RWPE2 (cell line): ENCODE measurements at regions not wholly inside any gene's neighbourhood (a gene's known extent, or its start where the extent isn't known, plus 50 kb on each side); places are given as distances from the start of the nearest gene placed in this dataset.

Source experiments
- ATAC-seq: fragments of 200-7000 bp; cut with Tn5 transposase; 3 replicates; pipeline ENCODE4 v1.9.1; 2021; ENCODE audit warnings: low read depth
- DNase-seq: peaks from one replicate; pipeline ENCODE4 v3.0.0-alpha.2; 2020; ENCODE audit warnings: low spot score
- H3K27ac ChIP-seq: fragments of 450-650 bp; 2 replicates; pipeline ENCODE4 v1.5.1; 2017; ENCODE audit warnings: mild to moderate bottlenecking; ENCODE audit not compliant: poor library complexity, severe bottlenecking
- H3K27me3 ChIP-seq: fragments of 250-450 bp; sonication (Bioruptor Pico); 2 replicates; pipeline ENCODE4 v1.5.1; 2021; ENCODE audit warnings: mild to moderate bottlenecking, moderate library complexity; ENCODE audit not compliant: insufficient read depth, poor library complexity, severe bottlenecking
- H3K36me3 ChIP-seq: fragments of 250-450 bp; sonication (Bioruptor Pico); 2 replicates; pipeline ENCODE4 v1.5.1; 2020; ENCODE audit warnings: low read depth, mild to moderate bottlenecking, moderate library complexity
- H3K4me1 ChIP-seq: fragments of 250-450 bp; sonication (Bioruptor Pico); 2 replicates; pipeline ENCODE4 v1.5.1; 2021; ENCODE audit warnings: mild to moderate bottlenecking, moderate library complexity; ENCODE audit not compliant: insufficient read depth, poor library complexity, severe bottlenecking
- H3K4me3 ChIP-seq: fragments of 250-450 bp; sonication (Bioruptor Pico); 2 replicates; pipeline ENCODE4 v1.5.1; 2021; ENCODE audit warnings: mild to moderate bottlenecking, moderate library complexity; ENCODE audit not compliant: severe bottlenecking
- H3K9me3 ChIP-seq: fragments of 250-450 bp; sonication (Bioruptor Pico); 2 replicates; pipeline ENCODE4 v1.5.1; 2021; ENCODE audit warnings: mild to moderate bottlenecking, moderate library complexity; ENCODE audit not compliant: severe bottlenecking
- TF ChIP-seq, protein P1 (sequence below): fragments of 450-650 bp; IDR thresholded peaks from one replicate; pipeline ENCODE4 v1.5.1; 2017; ENCODE audit warnings: mild to moderate bottlenecking, moderate library complexity; ENCODE audit not compliant: poor library complexity, severe bottlenecking

DNA sequence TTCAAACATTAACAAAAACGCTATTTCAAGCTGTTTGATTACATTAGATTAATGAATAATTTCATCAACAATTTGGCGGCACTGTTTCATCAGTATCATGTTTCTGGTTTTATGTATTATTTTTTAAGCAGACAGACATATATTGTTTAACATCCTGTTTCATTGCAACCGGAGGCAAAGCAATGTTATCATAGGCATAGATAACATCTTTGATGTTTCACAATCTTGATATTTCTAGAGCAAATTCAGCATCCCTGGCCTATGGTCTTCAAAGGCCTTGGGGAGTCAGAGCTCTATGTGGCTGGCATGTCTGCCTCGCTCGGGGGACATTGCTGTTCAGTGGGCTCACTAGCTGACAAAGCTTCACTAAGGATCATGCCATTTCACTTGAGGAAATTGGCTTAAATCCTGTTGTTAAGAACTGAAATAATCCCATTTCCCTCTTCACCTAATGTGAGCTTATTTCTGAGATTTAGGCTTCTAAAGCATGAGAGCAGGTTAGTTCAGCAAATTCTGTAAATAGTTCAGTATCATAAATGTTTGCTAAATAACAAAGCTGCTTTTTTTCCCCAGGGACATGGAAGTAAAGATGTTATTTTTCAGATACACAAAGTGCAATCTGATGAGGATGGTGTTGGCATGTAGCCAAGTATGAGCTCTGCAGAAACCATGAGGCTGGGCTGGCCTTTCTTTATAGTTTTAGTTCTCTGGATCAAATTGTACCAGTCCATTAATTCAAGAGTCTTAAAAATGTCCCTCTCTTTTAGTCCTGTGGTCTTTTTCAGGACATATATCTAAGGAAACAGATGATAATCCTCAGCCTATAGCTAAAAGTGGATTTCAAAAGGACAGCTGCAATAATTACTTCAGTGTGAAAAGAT, 941.4 kb downstream of the PLOD2 start:
- H3K4me3 ChIP-seq, result no peak overlapping the region
- no peak for ATAC-seq
- no peak overlapping the region for H3K27ac ChIP-seq
- H3K9me3 ChIP-seq, result no peaks in the 10 kb centered on the region
- TF ChIP-seq, protein P1, sequence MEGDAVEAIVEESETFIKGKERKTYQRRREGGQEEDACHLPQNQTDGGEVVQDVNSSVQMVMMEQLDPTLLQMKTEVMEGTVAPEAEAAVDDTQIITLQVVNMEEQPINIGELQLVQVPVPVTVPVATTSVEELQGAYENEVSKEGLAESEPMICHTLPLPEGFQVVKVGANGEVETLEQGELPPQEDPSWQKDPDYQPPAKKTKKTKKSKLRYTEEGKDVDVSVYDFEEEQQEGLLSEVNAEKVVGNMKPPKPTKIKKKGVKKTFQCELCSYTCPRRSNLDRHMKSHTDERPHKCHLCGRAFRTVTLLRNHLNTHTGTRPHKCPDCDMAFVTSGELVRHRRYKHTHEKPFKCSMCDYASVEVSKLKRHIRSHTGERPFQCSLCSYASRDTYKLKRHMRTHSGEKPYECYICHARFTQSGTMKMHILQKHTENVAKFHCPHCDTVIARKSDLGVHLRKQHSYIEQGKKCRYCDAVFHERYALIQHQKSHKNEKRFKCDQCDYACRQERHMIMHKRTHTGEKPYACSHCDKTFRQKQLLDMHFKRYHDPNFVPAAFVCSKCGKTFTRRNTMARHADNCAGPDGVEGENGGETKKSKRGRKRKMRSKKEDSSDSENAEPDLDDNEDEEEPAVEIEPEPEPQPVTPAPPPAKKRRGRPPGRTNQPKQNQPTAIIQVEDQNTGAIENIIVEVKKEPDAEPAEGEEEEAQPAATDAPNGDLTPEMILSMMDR, result no peak
- DNase-seq, result no peak
- no peaks in the 10 kb centered on the region for H3K4me1 ChIP-seq
- H3K36me3 ChIP-seq, result no peaks in the 10 kb centered on the region
- no peaks in the 10 kb centered on the region for H3K27me3 ChIP-seq

DNA sequence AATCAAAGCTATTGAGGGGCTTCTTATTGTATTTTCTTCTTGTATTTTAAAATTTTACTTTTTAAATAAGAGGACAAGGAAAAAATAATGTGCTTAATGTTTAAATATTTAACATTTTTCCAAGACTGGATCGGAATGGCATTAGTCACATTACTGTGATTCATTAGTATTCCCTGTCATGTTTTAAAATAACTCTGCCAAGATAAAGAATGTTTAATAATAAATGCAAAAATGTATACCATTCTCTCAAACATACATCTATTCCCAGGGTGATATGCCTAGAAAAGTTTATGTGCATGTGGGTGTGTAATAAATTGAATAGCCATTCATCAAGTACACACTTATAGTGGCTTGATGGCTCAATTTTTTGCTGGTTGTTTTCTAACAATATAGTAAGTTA, 936.1 kb downstream of the PLOD2 start:
- H3K9me3 ChIP-seq, result no peaks in the 10 kb centered on the region
- H3K27me3 ChIP-seq, result no peaks in the 10 kb centered on the region
- TF ChIP-seq, protein P1, result no peak
- DNase-seq (no peak), ATAC-seq (no peak)
- no peaks in the 10 kb centered on the region for H3K36me3 ChIP-seq
- H3K27ac ChIP-seq, result no peak overlapping the region
- H3K4me1 ChIP-seq, result no peaks in the 10 kb centered on the region
- H3K4me3 ChIP-seq, result no peak overlapping the region

DNA sequence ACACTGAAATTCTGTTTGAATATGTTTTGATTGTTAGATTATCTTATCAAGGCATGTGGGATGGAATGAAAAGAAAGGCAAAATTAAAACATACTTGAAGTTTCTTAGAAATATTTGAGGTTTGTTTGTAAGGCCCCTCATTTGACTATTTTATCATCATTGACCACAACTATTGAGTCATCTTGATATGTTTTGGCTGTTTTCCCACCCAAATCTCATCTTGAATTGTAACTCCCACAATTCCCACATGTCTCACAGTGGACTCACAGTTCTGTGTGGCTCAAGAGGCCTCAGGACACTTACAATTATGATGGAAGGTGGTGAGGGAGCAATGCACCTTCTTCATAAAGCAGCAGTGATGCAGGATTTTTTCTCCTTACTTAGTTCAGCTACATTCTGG, 917.1 kb downstream of the PLOD2 start:
- no peaks in the 10 kb centered on the region for H3K4me1 ChIP-seq
- no peak for DNase-seq
- H3K9me3 ChIP-seq, result no peaks in the 10 kb centered on the region
- no peaks in the 10 kb centered on the region for H3K27me3 ChIP-seq
- no peaks in the 10 kb centered on the region for H3K36me3 ChIP-seq
- H3K4me3 ChIP-seq, result no peak overlapping the region
- H3K27ac ChIP-seq, result no peak overlapping the region
- TF ChIP-seq, protein P1, result no peak
- ATAC-seq, result no peak

DNA sequence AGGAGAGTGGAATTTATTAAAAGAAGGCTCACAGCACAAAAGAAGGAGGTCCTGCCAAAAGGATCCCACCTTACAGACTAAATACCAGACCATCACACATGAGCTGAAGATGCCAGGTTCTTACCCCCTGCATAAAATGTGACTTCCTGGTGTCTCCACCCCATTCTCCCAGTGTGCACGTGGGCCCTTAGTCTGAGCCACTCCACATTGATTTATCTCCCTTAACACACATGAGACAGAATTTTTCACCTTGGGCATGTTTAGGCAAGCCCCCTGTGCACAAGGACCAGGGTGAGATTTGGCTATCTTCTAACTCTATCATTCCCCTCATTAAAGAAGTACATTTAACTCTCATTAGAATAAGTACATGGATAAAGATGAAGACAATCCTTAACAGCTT, 916.7 kb downstream of the PLOD2 start:
- Histone ChIP-seq H3K9me3 (no peaks in the 10 kb centered on the region), H3K27me3 (no peaks in the 10 kb centered on the region), H3K27ac (no peak overlapping the region), H3K4me3 (no peak overlapping the region), H3K4me1 (no peaks in the 10 kb centered on the region), H3K36me3 (no peaks in the 10 kb centered on the region)
- no peak for DNase-seq
- TF ChIP-seq, protein P1, result no peak
- ATAC-seq, result no peak

DNA sequence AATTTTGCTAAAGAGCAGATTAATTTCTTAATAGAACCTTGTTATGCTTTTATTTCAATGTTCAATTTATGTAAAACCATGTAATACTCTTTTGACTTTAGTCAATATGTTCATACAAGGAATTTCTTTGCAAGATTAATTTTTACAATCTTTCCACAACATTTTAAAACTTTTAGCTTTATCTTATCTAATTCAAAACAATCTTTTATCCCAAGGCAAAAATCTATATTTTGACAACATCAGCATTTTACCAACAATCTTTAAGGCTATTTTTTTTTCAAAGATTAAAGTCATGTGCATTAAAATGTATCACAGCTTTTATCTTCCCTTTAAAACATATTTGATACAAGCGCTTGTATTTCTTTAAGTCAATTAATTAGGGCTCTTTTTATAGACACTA, 914.7 kb downstream of the PLOD2 start:
- H3K4me3 ChIP-seq, result no peak overlapping the region
- no peak for DNase-seq
- H3K27me3 ChIP-seq, result no peaks in the 10 kb centered on the region

More for the DNA sequence above, 914.7 kb downstream of the PLOD2 start:
- no peak for ATAC-seq
- Histone ChIP-seq H3K4me1 (no peaks in the 10 kb centered on the region), H3K9me3 (no peaks in the 10 kb centered on the region), H3K36me3 (no peaks in the 10 kb centered on the region), H3K27ac (no peak overlapping the region)
- TF ChIP-seq, protein P1, result no peak
